ENCODE measurements at regions not wholly inside any gene's neighbourhood (a gene's known extent, or its start where the extent isn't known, plus 50 kb on each side); places are given as distances from the start of the nearest gene placed in this dataset.

GRCh38 chr9:16197578-16198370 lies 644.9 kb downstream of the CCDC171 start:
- TF ChIP-seq CTCF (IDR thresholded peaks at IDR 0.05) (no peak), EZH2 (IDR thresholded peaks at IDR 0.05) (no peak)
